ENCODE measurements at regions not wholly inside any gene's neighbourhood (a gene's known extent, or its start where the extent isn't known, plus 50 kb on each side); places are given as distances from the start of the nearest gene placed in this dataset.
"Not testable (repeated sequence)": the region's sequence is repeated elsewhere in the genome, so short reads cannot be mapped to it uniquely, and the experiment has no call there.

GRCh38 chrX:10676235-10676957 is 56.0 kb upstream of the MID1 start:
- no peaks in the 10 kb centered on the region for H3K36me3 Mint-ChIP-seq (ENCODE audit: low read depth)
- peaks cover 6% of the 10 kb centered on the region for H3K27me3 Mint-ChIP-seq
- DNase-seq (no peak), ATAC-seq (no peak)
- no peak overlapping the region for H3K4me3 Mint-ChIP-seq
- H3K27ac Mint-ChIP-seq: no peak overlapping the region
- no peaks in the 10 kb centered on the region for H3K9me3 Mint-ChIP-seq
- no peaks in the 10 kb centered on the region for H3K4me1 Mint-ChIP-seq

DNA sequence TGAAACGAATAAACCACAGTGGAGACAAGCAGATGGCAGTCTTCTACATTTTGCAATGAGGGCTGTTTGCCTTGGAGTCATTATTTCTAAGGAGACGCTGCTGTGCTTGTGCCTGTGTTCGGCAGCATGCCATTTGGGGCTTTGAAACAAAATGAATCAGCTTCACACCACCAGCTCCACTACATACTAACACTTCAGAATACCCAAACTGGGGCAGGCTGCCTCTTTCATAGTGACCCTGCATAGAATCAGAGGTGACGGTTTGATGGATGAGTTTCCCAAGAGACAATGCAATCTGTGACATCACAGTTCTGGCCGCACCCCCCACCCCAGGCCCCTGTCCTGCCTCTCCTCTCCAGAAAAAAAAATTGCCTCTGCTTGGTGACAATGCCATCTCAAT is 57.1 kb upstream of the MID1 start:
- H3K9me3 Mint-ChIP-seq: no peaks in the 10 kb centered on the region
- H3K36me3 Mint-ChIP-seq (ENCODE audit: low read depth): no peaks in the 10 kb centered on the region
- H3K4me3 Mint-ChIP-seq: no peak overlapping the region
- H3K4me1 Mint-ChIP-seq: no peaks in the 10 kb centered on the region
- no peak overlapping the region for H3K27ac Mint-ChIP-seq
- DNase-seq: no peak
- no peak for ATAC-seq
- H3K27me3 Mint-ChIP-seq: peaks cover 4% of the 10 kb centered on the region

DNA sequence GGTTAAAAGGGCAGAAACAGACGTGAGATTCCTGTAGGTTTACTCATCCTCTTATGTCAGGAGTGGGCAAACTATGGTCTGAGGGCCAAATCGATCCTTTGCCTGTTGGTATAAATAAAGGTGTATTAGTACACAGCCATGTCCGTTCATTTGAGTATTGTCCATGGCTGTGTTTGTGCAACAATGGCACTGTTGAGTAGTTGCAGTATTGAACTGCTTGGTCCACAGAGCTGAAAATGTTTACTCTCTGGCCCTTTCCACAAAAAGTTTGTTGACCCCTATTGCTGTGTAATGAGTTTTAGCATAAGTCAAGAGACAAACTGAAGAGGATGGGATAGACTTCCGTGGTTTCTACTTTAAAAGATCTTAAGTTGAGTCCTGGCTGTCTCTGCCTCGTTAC is 59.0 kb upstream of the MID1 start:
- DNase-seq: no peak
- H3K36me3 Mint-ChIP-seq (ENCODE audit: low read depth): no peaks in the 10 kb centered on the region
- no peak overlapping the region for H3K4me3 Mint-ChIP-seq
- no peak overlapping the region for H3K27ac Mint-ChIP-seq
- no peaks in the 10 kb centered on the region for H3K9me3 Mint-ChIP-seq
- peaks cover 4% of the 10 kb centered on the region for H3K27me3 Mint-ChIP-seq
- no peak for ATAC-seq
- no peaks in the 10 kb centered on the region for H3K4me1 Mint-ChIP-seq

DNA sequence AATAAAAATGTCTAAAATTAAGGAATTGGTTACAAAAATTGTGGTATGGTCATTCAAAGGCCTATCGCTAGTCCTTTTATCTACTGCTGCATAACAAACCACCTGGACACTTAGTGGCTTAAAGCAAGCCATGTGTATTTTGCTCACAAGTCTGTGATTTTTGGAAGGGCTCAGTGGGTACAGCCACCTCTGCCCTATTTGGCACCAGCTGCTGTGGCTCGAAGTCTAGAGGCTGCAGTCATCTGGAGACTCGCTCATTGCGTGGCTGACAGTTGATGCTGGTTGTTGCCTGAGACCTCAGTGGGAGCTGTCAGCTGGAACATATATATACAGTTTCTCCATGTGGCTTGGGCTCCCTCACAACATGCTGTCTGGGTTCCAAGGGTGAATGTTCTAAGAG is 60.8 kb upstream of the MID1 start:
- Mint-ChIP-seq H3K9me3 (no peaks in the 10 kb centered on the region), H3K4me3 (no peak overlapping the region), H3K27me3 (no peaks in the 10 kb centered on the region), H3K4me1 (no peaks in the 10 kb centered on the region), H3K36me3 (ENCODE audit: low read depth) (no peaks in the 10 kb centered on the region), H3K27ac (no peak overlapping the region)
- DNase-seq (no peak), ATAC-seq (no peak)

- H3K27me3 Mint-ChIP-seq; H3K4me3 Mint-ChIP-seq; H3K9me3 Mint-ChIP-seq; H3K36me3 Mint-ChIP-seq (ENCODE audit: low read depth); H3K27ac Mint-ChIP-seq; ATAC-seq; DNase-seq; H3K4me1 Mint-ChIP-seq: not testable (repeated sequence)
These were observed 63.2 kb upstream of the MID1 start for GRCh38 chrX:10683631-10684030.

GRCh38 chrX:10685923-10686595 is 65.7 kb upstream of the MID1 start:
- no peak for DNase-seq
- no peak overlapping the region for H3K27ac Mint-ChIP-seq
- H3K36me3 Mint-ChIP-seq (ENCODE audit: low read depth): no peaks in the 10 kb centered on the region
- peaks cover 7% of the 10 kb centered on the region for H3K9me3 Mint-ChIP-seq
- no peaks in the 10 kb centered on the region for H3K4me1 Mint-ChIP-seq
- no peak for ATAC-seq
- H3K4me3 Mint-ChIP-seq: no peak overlapping the region
- H3K27me3 Mint-ChIP-seq: no peaks in the 10 kb centered on the region

DNA sequence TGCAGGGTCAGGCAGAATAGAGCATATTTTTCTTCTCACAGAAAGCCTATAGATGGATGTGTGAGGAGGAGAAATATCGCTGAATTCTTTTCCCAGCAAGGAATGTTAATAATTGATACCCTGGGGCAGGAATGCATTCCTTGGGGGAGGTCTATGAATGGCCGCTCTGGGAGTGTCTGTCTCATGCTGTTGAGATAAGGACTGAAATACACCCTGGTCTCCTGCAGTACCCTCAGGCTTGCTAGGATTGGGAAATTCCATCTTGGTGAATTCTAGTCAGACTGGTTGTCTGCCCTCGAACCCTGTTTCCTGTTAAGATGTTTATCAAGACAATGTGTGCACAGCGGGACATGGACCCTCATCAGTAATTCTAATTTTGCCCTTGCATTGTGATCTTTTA is 71.4 kb upstream of the MID1 start:
- not testable (repeated sequence) for ATAC-seq; H3K4me3 Mint-ChIP-seq; H3K27ac Mint-ChIP-seq; H3K9me3 Mint-ChIP-seq; DNase-seq; H3K4me1 Mint-ChIP-seq; H3K27me3 Mint-ChIP-seq; H3K36me3 Mint-ChIP-seq (ENCODE audit: low read depth)

GRCh38 chrX:10697616-10698317 is 77.4 kb upstream of the MID1 start:
- no peak overlapping the region for H3K27ac Mint-ChIP-seq
- no peaks in the 10 kb centered on the region for H3K9me3 Mint-ChIP-seq

DNA sequence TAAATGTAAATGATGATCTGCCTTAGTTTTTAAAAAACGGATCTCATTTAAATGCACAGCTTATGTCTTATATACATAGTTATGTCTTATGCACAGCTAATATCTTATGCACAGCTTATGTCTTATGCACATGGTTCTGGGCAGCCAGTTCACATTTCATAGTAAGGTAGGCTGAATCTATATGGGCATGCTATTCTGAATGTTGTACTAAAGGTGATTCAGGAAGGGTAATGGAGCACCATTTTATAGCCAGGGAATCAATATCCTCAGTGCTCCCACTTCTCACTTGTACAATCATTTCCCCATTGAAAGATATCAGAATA is 77.9 kb upstream of the MID1 start:
- DNase-seq (no peak), ATAC-seq (no peak)
- no peaks in the 10 kb centered on the region for H3K9me3 Mint-ChIP-seq
- no peak overlapping the region for H3K27ac Mint-ChIP-seq
- no peaks in the 10 kb centered on the region for H3K27me3 Mint-ChIP-seq
- H3K4me1 Mint-ChIP-seq: no peaks in the 10 kb centered on the region
- no peaks in the 10 kb centered on the region for H3K36me3 Mint-ChIP-seq (ENCODE audit: low read depth)
- no peak overlapping the region for H3K4me3 Mint-ChIP-seq

More at GRCh38 chrX:10697616-10698317, 77.4 kb upstream of the MID1 start:
- no peaks in the 10 kb centered on the region for H3K27me3 Mint-ChIP-seq
- ATAC-seq (no peak), DNase-seq (no peak)
- no peaks in the 10 kb centered on the region for H3K36me3 Mint-ChIP-seq (ENCODE audit: low read depth)
- no peak overlapping the region for H3K4me3 Mint-ChIP-seq
- H3K4me1 Mint-ChIP-seq: no peaks in the 10 kb centered on the region

- Mint-ChIP-seq H3K4me3 (no peak overlapping the region), H3K9me3 (no peaks in the 10 kb centered on the region), H3K4me1 (no peaks in the 10 kb centered on the region), H3K36me3 (ENCODE audit: low read depth) (no peaks in the 10 kb centered on the region), H3K27me3 (no peaks in the 10 kb centered on the region), H3K27ac (no peak overlapping the region)
- DNase-seq: no peak
- ATAC-seq: no peak
These were observed 81.6 kb upstream of the MID1 start for GRCh38 chrX:10702031-10702430.

DNA sequence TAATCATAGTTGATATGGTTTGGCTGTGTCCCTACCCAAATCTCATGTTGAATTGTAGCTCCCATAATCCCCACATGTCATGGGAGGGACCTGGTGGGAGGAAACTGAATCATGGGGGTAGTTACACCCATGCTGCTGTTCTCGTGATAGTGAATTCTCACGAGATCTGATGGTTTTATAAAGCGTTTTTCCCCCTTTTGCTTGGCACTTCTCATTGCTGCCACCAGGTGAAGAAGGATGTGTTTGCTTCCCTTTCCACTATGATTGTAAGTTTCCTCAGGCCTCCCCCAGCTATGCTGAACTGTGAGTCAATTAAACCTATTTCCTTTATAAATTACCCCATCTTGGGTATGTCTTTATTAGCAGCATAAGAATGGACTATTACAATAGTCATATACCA is 86.0 kb upstream of the MID1 start:
- not testable (repeated sequence) for H3K4me1 Mint-ChIP-seq; ATAC-seq; H3K27ac Mint-ChIP-seq; H3K36me3 Mint-ChIP-seq (ENCODE audit: low read depth); DNase-seq; H3K4me3 Mint-ChIP-seq; H3K27me3 Mint-ChIP-seq; H3K9me3 Mint-ChIP-seq

GRCh38 chrX:10707773-10708172 is 87.4 kb upstream of the MID1 start:
- no peak overlapping the region for H3K27ac Mint-ChIP-seq
- no peaks in the 10 kb centered on the region for H3K36me3 Mint-ChIP-seq (ENCODE audit: low read depth)
- H3K27me3 Mint-ChIP-seq: no peaks in the 10 kb centered on the region
- no peaks in the 10 kb centered on the region for H3K4me1 Mint-ChIP-seq
- DNase-seq (no peak), ATAC-seq (no peak)
- no peak overlapping the region for H3K4me3 Mint-ChIP-seq
- H3K9me3 Mint-ChIP-seq: no peaks in the 10 kb centered on the region

- Mint-ChIP-seq H3K4me1 (no peaks in the 10 kb centered on the region), H3K27ac (no peak overlapping the region), H3K36me3 (ENCODE audit: low read depth) (no peaks in the 10 kb centered on the region), H3K4me3 (no peak overlapping the region), H3K27me3 (no peaks in the 10 kb centered on the region), H3K9me3 (no peaks in the 10 kb centered on the region)
- no peak for DNase-seq
- ATAC-seq: no peak
These were observed 88.9 kb upstream of the MID1 start for GRCh38 chrX:10709276-10709675.

DNA sequence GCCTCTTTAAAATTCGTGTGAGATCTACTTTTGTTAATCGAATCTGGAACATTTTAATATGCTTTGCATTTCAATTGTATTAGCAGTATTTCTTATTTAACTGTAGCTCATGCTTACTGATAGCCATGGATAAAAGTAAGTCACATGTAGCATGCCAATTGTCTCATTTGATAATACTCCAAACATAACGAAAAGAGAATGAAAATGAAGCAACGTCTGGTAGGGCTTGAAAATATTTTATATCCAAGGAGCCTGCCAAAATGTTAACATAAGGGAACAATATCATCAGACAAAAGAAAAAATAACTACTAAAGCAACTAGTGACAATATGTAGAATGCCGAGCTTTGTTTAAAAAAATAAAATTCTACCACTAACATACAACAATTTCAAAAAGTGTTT is 94.1 kb upstream of the MID1 start:
- no peaks in the 10 kb centered on the region for H3K4me1 Mint-ChIP-seq
- no peak for DNase-seq
- H3K27me3 Mint-ChIP-seq: no peaks in the 10 kb centered on the region
- ATAC-seq: no peak
- H3K27ac Mint-ChIP-seq: no peak overlapping the region
- H3K4me3 Mint-ChIP-seq: no peak overlapping the region
- no peaks in the 10 kb centered on the region for H3K36me3 Mint-ChIP-seq (ENCODE audit: low read depth)
- H3K9me3 Mint-ChIP-seq: no peaks in the 10 kb centered on the region

DNA sequence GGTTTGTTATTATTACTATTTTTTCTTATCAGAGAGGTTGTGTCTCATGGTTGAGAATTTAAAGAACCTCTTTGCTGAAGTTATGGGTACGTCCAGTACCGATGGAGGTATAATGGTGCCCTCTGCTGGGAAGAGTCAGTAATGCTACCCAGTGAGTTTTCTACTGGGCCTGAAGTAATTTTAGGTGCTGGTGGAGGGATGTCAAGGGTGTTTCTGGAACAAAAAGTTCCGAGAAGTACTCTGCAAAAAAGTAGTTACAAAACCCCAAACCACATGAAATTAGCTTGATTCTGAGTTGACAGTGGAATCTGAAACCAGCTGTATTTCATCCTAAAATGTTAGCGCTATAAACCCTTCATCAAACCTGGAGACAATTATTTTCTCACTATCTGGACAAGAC is 102.5 kb upstream of the MID1 start:
- Mint-ChIP-seq H3K4me1 (no peaks in the 10 kb centered on the region), H3K4me3 (no peak overlapping the region), H3K27me3 (no peaks in the 10 kb centered on the region), H3K9me3 (no peaks in the 10 kb centered on the region), H3K36me3 (ENCODE audit: low read depth) (no peaks in the 10 kb centered on the region), H3K27ac (no peak overlapping the region)
- ATAC-seq (no peak), DNase-seq (peak; percentile 25)
